Caco-2 (cell line): ENCODE measurements at regions not wholly inside any gene's neighbourhood (a gene's known extent, or its start where the extent isn't known, plus 50 kb on each side); places are given as distances from the start of the nearest gene placed in this dataset.

ENCODE experiments used
- BruUV-seq: library from RNA; stranded (reverse); fragments of 400-500 nt; replicated peaks from 2 replicates; lab custom pipeline; 2021; lab: Mats Ljungman, UMichigan
- CTCF ChIA-PET: fragments of 300-600 bp; sonication (Branson Sonifier 250); formaldehyde crosslinking; loops from one replicate; lab custom pipeline; 2022; ENCODE audit warnings: antibody characterized with exemption; lab: Charles Lee
- POLR2A ChIA-PET: fragments of 300-600 bp; sonication (Branson Sonifier 250); formaldehyde crosslinking; loops from one replicate; lab custom pipeline; 2022; ENCODE audit warnings: antibody characterized with exemption; lab: Charles Lee
- DNase-seq, 2 experiments: peaks; one replicate each; pipeline versions ENCODE4 v3.0.0 to v3.0.0-alpha.2; 2020 to 2022
- H3K27me3 ChIP-seq: replicated peaks from 2 replicates; pipeline ENCODE4 v1.6.0; 2011; ENCODE audit warnings: low read length; ENCODE audit not compliant: control insufficient read depth, insufficient read depth
- H3K36me3 ChIP-seq: 2 replicates; pipeline ENCODE4 v1.5.1; 2011; ENCODE audit warnings: low read length; ENCODE audit not compliant: control insufficient read depth, insufficient read depth
- H3K4me1 ChIP-seq: fragments of 250-450 bp; sonication (Bioruptor Pico); 2 replicates; pipeline ENCODE4 v1.5.1; 2020; ENCODE audit warnings: mild to moderate bottlenecking
- H3K4me3 ChIP-seq: 2 replicates; pipeline ENCODE4 v1.5.1; 2011; ENCODE audit warnings: low read depth, mild to moderate bottlenecking, control low read depth, low read length
- H3K9me3 ChIP-seq: fragments of 250-450 bp; sonication (Bioruptor Pico); 2 replicates; pipeline ENCODE4 v1.5.1; 2020; ENCODE audit warnings: mild to moderate bottlenecking, moderate library complexity
- H3K27ac Mint-ChIP-seq: one replicate; pipeline ENCODE4 v1.8.0; 2022; ENCODE audit warnings: mixed read lengths; ENCODE audit not compliant: unreplicated experiment
- H3K27me3 Mint-ChIP-seq: one replicate; pipeline ENCODE4 v1.8.0; 2022; ENCODE audit warnings: mixed read lengths; ENCODE audit not compliant: insufficient read depth, unreplicated experiment
- H3K36me3 Mint-ChIP-seq: one replicate; pipeline ENCODE4 v1.8.0; 2022; ENCODE audit warnings: mild to moderate bottlenecking, mixed read lengths; ENCODE audit not compliant: insufficient read depth, unreplicated experiment
- H3K4me1 Mint-ChIP-seq: one replicate; pipeline ENCODE4 v1.8.0; 2022; ENCODE audit warnings: low read depth, mixed read lengths; ENCODE audit not compliant: unreplicated experiment
- H3K4me3 Mint-ChIP-seq: one replicate; pipeline ENCODE4 v1.8.0; 2022; ENCODE audit warnings: mild to moderate bottlenecking, moderate library complexity, mixed read lengths; ENCODE audit not compliant: unreplicated experiment
- H3K9me3 Mint-ChIP-seq: one replicate; pipeline ENCODE4 v1.8.0; 2022; ENCODE audit warnings: mixed read lengths; ENCODE audit not compliant: unreplicated experiment
- CTCF ChIP-seq, 2 experiments: fragments of 200-600 bp in 1 of 2; IDR thresholded peaks; 1 replicate in 1 of 2; 2 replicates in 1 of 2; pipeline versions ENCODE4 v1.5.1 to v1.8.0; 2011 to 2022; ENCODE audit warnings: antibody characterized with exemption in 1 of 2, control low read depth in 1 of 2, inconsistent platforms in 1 of 2, low read depth in 1 of 2, low read length in 1 of 2, mild to moderate bottlenecking in 1 of 2, moderate library complexity in 1 of 2; ENCODE audit not compliant: insufficient read depth in 1 of 2, severe bottlenecking in 1 of 2, unreplicated experiment in 1 of 2
- intact Hi-C: fragments of 100-400 bp; cut with micrococcal nuclease; formaldehyde crosslinking; loops from one replicate; pipeline ENCODE4 v1.10.0; 2022; ENCODE audit not compliant: unreplicated experiment

- no peak overlapping the region for H3K4me3 ChIP-seq
- POLR2A ChIA-PET = no interaction called here
Observed at GRCh38 chr2:226251661-226252060, 548.0 kb downstream of the IRS1 start.

GRCh38 chr2:226247289-226248275, 552.0 kb downstream of the IRS1 start:
- ChIA-PET POLR2A (no interaction called here), CTCF (no interaction called here)
- no peak for TF ChIP-seq CTCF (IDR thresholded peaks at IDR 0.05; ENCODE audit: insufficient read depth in 1 of 2, low read depth in 1 of 2, low read length in 1 of 2, severe bottlenecking in 1 of 2, unreplicated experiment in 1 of 2)
- H3K9me3 Mint-ChIP-seq = peaks cover 8% of the 10 kb centered on the region
- intact Hi-C loops = no loop called here
- no peak overlapping the region for H3K4me3 Mint-ChIP-seq
- no peaks in the 10 kb centered on the region for H3K36me3 ChIP-seq
- no TSS peak for BruUV-seq
- no peaks in the 10 kb centered on the region for H3K36me3 Mint-ChIP-seq
- no peak overlapping the region for H3K27ac Mint-ChIP-seq
- no peaks in the 10 kb centered on the region for H3K4me1 ChIP-seq
- H3K27me3 ChIP-seq = no peaks in the 10 kb centered on the region
- DNase-seq = no peak
- no peaks in the 10 kb centered on the region for H3K4me1 Mint-ChIP-seq
- H3K27me3 Mint-ChIP-seq = no peaks in the 10 kb centered on the region
- H3K4me3 ChIP-seq = no peak overlapping the region
- H3K9me3 ChIP-seq = no peaks in the 10 kb centered on the region

More at GRCh38 chr2:226251661-226252060, 548.0 kb downstream of the IRS1 start:
- no peaks in the 10 kb centered on the region for H3K36me3 ChIP-seq
- no peaks in the 10 kb centered on the region for H3K27me3 ChIP-seq
- BruUV-seq = no TSS peak
- Mint-ChIP-seq H3K36me3 (no peaks in the 10 kb centered on the region), H3K27ac (no peak overlapping the region), H3K9me3 (peaks cover 8% of the 10 kb centered on the region), H3K4me1 (no peaks in the 10 kb centered on the region), H3K27me3 (no peaks in the 10 kb centered on the region), H3K4me3 (no peak overlapping the region)
- no peaks in the 10 kb centered on the region for H3K9me3 ChIP-seq
- CTCF ChIA-PET = no interaction called here
- TF ChIP-seq CTCF (IDR thresholded peaks at IDR 0.05; ENCODE audit: insufficient read depth in 1 of 2, low read depth in 1 of 2, low read length in 1 of 2, severe bottlenecking in 1 of 2, unreplicated experiment in 1 of 2) = no peak
- no peaks in the 10 kb centered on the region for H3K4me1 ChIP-seq
- DNase-seq = no peak
- intact Hi-C loops = no loop called here

- CTCF ChIA-PET = no interaction called here
- no peak for DNase-seq
- H3K27ac Mint-ChIP-seq = no peak overlapping the region
- Histone ChIP-seq H3K27me3 (no peaks in the 10 kb centered on the region), H3K4me1 (no peaks in the 10 kb centered on the region), H3K4me3 (no peak overlapping the region), H3K9me3 (no peaks in the 10 kb centered on the region), H3K36me3 (no peaks in the 10 kb centered on the region)
- H3K9me3 Mint-ChIP-seq = no peaks in the 10 kb centered on the region
- no peak for TF ChIP-seq CTCF (IDR thresholded peaks at IDR 0.05; ENCODE audit: insufficient read depth in 1 of 2, low read depth in 1 of 2, low read length in 1 of 2, severe bottlenecking in 1 of 2, unreplicated experiment in 1 of 2)
- BruUV-seq = no TSS peak
- H3K27me3 Mint-ChIP-seq = no peaks in the 10 kb centered on the region
- H3K4me1 Mint-ChIP-seq = no peaks in the 10 kb centered on the region
- H3K36me3 Mint-ChIP-seq = no peaks in the 10 kb centered on the region
- H3K4me3 Mint-ChIP-seq = no peak overlapping the region
- intact Hi-C loops = no loop called here
- POLR2A ChIA-PET = no interaction called here
Observed at GRCh38 chr2:226234187-226234586, 565.4 kb downstream of the IRS1 start.
